ENCODE measurements at regions not wholly inside any gene's neighbourhood (a gene's known extent, or its start where the extent isn't known, plus 50 kb on each side); places are given as distances from the start of the nearest gene placed in this dataset.
A peak's percentile ranks its signal among the peaks of the same experiment; 100 is the strongest.

DNA sequence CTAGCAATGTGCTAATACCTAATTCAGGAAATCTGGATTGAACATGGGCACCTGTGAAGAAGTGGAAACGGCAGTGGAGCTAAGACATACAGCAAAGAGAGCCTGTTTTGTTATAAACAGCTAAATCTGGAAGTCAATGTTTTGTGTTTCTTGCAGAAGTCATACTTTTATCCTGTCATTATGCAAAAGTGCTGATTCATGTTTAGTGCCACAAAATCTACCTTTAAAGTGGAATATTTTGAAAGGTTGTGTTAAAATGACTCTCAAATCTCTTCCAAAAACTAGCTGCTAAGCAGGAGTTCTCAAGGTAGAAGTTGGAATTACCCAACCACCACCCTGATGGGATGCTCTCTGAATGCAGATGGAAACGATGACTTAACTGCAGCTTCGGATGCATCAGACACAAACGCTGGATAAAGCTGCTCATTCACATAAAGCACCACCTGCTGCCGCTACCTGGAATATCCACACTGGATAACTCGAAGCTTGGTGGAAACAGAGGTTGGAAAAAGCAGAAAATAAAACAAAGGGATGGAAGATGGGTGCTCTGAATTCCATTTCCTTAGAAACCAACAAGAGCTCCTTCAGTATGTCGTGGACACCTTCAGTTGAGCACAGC, 132.6 kb upstream of the ZNF236 start:
- H3K4me3 Mint-ChIP-seq (ENCODE audit: unreplicated experiment) = no peak overlapping the region
- DNase-seq (ENCODE audit: low spot score) = no peak
- peak overlapping the region; percentile 42 for H3K27ac Mint-ChIP-seq (ENCODE audit: unreplicated experiment)
- H3K4me1 Mint-ChIP-seq (ENCODE audit: unreplicated experiment) = peaks cover 3% of the 10 kb centered on the region
- TF ChIP-seq, protein P1, sequence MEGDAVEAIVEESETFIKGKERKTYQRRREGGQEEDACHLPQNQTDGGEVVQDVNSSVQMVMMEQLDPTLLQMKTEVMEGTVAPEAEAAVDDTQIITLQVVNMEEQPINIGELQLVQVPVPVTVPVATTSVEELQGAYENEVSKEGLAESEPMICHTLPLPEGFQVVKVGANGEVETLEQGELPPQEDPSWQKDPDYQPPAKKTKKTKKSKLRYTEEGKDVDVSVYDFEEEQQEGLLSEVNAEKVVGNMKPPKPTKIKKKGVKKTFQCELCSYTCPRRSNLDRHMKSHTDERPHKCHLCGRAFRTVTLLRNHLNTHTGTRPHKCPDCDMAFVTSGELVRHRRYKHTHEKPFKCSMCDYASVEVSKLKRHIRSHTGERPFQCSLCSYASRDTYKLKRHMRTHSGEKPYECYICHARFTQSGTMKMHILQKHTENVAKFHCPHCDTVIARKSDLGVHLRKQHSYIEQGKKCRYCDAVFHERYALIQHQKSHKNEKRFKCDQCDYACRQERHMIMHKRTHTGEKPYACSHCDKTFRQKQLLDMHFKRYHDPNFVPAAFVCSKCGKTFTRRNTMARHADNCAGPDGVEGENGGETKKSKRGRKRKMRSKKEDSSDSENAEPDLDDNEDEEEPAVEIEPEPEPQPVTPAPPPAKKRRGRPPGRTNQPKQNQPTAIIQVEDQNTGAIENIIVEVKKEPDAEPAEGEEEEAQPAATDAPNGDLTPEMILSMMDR (IDR thresholded peaks at IDR 0.05; ENCODE audit: unreplicated experiment) = no peak
- peaks cover 2% of the 10 kb centered on the region for H3K27me3 Mint-ChIP-seq (ENCODE audit: unreplicated experiment)
- no peaks in the 10 kb centered on the region for H3K36me3 Mint-ChIP-seq (ENCODE audit: low read depth, unreplicated experiment)
- H3K9me3 Mint-ChIP-seq (ENCODE audit: unreplicated experiment) = no peaks in the 10 kb centered on the region

DNA sequence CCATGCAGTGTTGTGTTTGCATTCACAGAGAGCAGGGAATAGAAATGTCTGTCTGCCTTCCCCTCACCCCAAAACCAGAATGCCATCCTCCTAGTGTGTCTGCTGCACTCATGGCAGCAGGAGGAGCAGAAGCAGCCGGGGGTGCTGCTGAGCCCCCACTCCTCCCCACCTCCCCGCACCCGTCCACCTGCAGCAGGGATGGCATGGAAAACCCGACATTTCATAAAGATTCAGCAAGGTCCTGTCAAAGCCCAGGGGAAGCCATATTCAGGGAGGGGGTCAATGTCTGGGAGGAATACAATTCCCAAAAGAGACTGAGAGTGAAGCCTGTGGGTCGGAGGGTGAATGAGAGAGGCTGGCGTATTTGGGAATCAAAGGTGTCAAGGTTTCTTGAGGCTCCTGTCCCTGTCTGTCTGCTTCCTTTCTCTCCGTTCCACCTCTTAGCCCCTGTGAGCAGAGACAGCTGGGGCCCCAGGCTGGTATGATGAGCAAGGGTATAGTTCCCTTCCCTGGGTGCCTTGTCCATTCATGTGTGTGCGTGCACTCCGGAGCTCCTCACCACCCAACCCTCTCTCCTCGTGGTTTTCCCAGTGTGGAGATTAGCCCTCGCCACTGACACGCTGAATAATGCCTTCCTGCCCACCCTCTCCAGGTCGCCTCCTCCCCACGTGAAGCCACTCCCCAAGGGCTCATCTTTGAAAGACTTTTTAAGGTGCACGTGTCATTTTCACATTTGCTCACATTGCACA, 133.5 kb upstream of the ZNF236 start:
- Mint-ChIP-seq H3K9me3 (ENCODE audit: unreplicated experiment) (no peaks in the 10 kb centered on the region), H3K36me3 (ENCODE audit: low read depth, unreplicated experiment) (no peaks in the 10 kb centered on the region), H3K27me3 (ENCODE audit: unreplicated experiment) (peaks cover 2% of the 10 kb centered on the region), H3K4me1 (ENCODE audit: unreplicated experiment) (peaks cover 3% of the 10 kb centered on the region), H3K4me3 (ENCODE audit: unreplicated experiment) (no peak overlapping the region), H3K27ac (ENCODE audit: unreplicated experiment) (no peak overlapping the region)
- no peak for DNase-seq (ENCODE audit: low spot score)
- TF ChIP-seq, protein P1 (IDR thresholded peaks at IDR 0.05; ENCODE audit: unreplicated experiment) = no peak

DNA sequence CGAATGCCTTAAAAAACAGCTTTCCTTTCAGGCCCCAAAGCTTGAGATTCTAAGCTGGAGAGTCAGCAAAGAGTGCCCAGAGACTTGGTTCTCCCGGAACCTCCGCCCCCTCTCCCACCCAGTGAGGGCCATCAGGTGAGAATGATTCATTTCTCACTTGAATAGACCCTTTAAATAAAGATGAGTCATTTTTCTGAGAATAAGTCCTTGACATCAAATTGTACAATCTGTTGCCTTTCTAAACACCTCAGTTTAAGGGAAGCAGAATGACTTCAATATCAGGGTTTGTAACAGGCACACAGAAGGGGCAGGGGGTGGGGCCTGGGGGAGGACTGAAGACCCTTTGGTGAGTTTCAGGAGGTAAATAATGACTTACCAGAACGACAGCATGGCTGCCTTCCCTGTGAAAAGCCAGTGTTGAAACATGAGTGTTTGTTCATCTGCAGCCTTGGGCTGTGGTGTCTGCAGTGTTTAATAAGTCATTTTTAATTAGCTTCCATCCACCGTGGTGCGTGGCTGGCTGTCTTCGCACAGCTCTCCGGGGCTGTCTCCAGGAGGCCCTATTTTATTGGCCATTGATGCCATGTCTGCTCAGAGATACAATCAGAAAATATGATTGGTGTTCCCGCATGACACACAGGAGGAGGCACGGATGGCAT, 134.9 kb upstream of the ZNF236 start:
- Mint-ChIP-seq H3K27ac (ENCODE audit: unreplicated experiment) (no peak overlapping the region), H3K36me3 (ENCODE audit: low read depth, unreplicated experiment) (no peaks in the 10 kb centered on the region), H3K27me3 (ENCODE audit: unreplicated experiment) (peaks cover 2% of the 10 kb centered on the region), H3K4me3 (ENCODE audit: unreplicated experiment) (no peak overlapping the region), H3K4me1 (ENCODE audit: unreplicated experiment) (peaks cover 3% of the 10 kb centered on the region), H3K9me3 (ENCODE audit: unreplicated experiment) (no peaks in the 10 kb centered on the region)
- TF ChIP-seq, protein P1 (IDR thresholded peaks at IDR 0.05; ENCODE audit: unreplicated experiment) = no peak
- no peak for DNase-seq (ENCODE audit: low spot score)

- H3K9me3 Mint-ChIP-seq (ENCODE audit: unreplicated experiment) = no peaks in the 10 kb centered on the region
- peaks cover 7% of the 10 kb centered on the region for H3K4me1 Mint-ChIP-seq (ENCODE audit: unreplicated experiment)
- peak overlapping the region; percentile 76 for H3K27ac Mint-ChIP-seq (ENCODE audit: unreplicated experiment)
- TF ChIP-seq, protein P1 (IDR thresholded peaks at IDR 0.05; ENCODE audit: unreplicated experiment) = peak; percentile 9
- H3K27me3 Mint-ChIP-seq (ENCODE audit: unreplicated experiment) = peaks cover 4% of the 10 kb centered on the region
- H3K36me3 Mint-ChIP-seq (ENCODE audit: low read depth, unreplicated experiment) = no peaks in the 10 kb centered on the region
- H3K4me3 Mint-ChIP-seq (ENCODE audit: unreplicated experiment) = no peak overlapping the region
- DNase-seq (ENCODE audit: low spot score) = peak; percentile 58
Measured at GRCh38 chr18:76686737-76687231, 135.6 kb upstream of the ZNF236 start.

All from endothelial cell (in vitro differentiated cells).